HEK293 (cell line): ENCODE measurements at regions not wholly inside any gene's neighbourhood (a gene's known extent, or its start where the extent isn't known, plus 50 kb on each side); places are given as distances from the start of the nearest gene placed in this dataset.
"Not testable (repeated sequence)": the region's sequence is repeated elsewhere in the genome, so short reads cannot be mapped to it uniquely, and the experiment has no call there.

Experiments
- CTCF ChIP-seq: fragments of 450-650 bp; formaldehyde crosslinking; IDR thresholded peaks from 2 replicates; pipeline ENCODE4 v1.5.1; 2016; ENCODE audit warnings: missing biosample characterization, missing genetic modification characterization
- EGR2 ChIP-seq: fragments of 450-650 bp; formaldehyde crosslinking; IDR thresholded peaks from 2 replicates; pipeline ENCODE4 v1.5.1; 2016; ENCODE audit warnings: low read depth, missing biosample characterization, missing genetic modification characterization
- HOXA7 ChIP-seq: sonication (generic); formaldehyde crosslinking; IDR thresholded peaks from 2 replicates; pipeline ENCODE4 v1.8.1; 2022; ENCODE audit warnings: missing genetic modification reagents, borderline replicate concordance
- KLF10 ChIP-seq: fragments of 450-650 bp; IDR thresholded peaks from 2 replicates; pipeline ENCODE4 v1.5.1; 2018; ENCODE audit warnings: missing biosample characterization, mild to moderate bottlenecking, missing genetic modification characterization
- PRDM4 ChIP-seq: fragments of 450-650 bp; formaldehyde crosslinking; IDR thresholded peaks from 2 replicates; pipeline ENCODE4 v1.5.1; 2017; ENCODE audit warnings: missing biosample characterization, missing genetic modification characterization
- TRIM28 ChIP-seq: IDR thresholded peaks from 2 replicates; pipeline ENCODE4 v1.6.1; 2011; ENCODE audit warnings: low read length, control low read depth, borderline replicate concordance
- ZNF24 ChIP-seq: fragments of 450-650 bp; formaldehyde crosslinking; IDR thresholded peaks from 2 replicates; pipeline ENCODE4 v1.5.1; 2016; ENCODE audit warnings: missing biosample characterization, missing genetic modification characterization
- ZNF324 ChIP-seq: fragments of 450-650 bp; formaldehyde crosslinking; IDR thresholded peaks from 2 replicates; pipeline ENCODE4 v1.5.1; 2016; ENCODE audit warnings: missing biosample characterization, missing genetic modification characterization
- ZNF501 ChIP-seq: fragments of 450-650 bp; formaldehyde crosslinking; IDR thresholded peaks from 2 replicates; pipeline ENCODE4 v1.5.1; 2016; ENCODE audit warnings: missing biosample characterization, missing genetic modification characterization
- ZNF510 ChIP-seq: fragments of 450-650 bp; formaldehyde crosslinking; IDR thresholded peaks from 2 replicates; pipeline ENCODE4 v1.5.1; 2018; ENCODE audit warnings: mild to moderate bottlenecking, missing genetic modification characterization, missing biosample characterization; ENCODE audit not compliant: insufficient replicate concordance
- ZSCAN16 ChIP-seq: fragments of 450-650 bp; formaldehyde crosslinking; IDR thresholded peaks from 2 replicates; pipeline ENCODE4 v1.5.1; 2016; ENCODE audit warnings: missing biosample characterization, missing genetic modification characterization
- TF ChIP-seq, protein P1 (sequence below): fragments of 450-650 bp; IDR thresholded peaks from 2 replicates; pipeline ENCODE4 v1.5.1; 2018; ENCODE audit warnings: missing biosample characterization, mild to moderate bottlenecking, missing genetic modification characterization
- TF ChIP-seq, protein P2 (sequence below): fragments of 450-650 bp; formaldehyde crosslinking; IDR thresholded peaks from 2 replicates; pipeline ENCODE4 v1.5.1; 2016; ENCODE audit warnings: missing biosample characterization, missing genetic modification characterization
- TF ChIP-seq, protein P3 (sequence below): fragments of 450-650 bp; formaldehyde crosslinking; IDR thresholded peaks from 2 replicates; pipeline ENCODE4 v1.5.1; 2017; ENCODE audit warnings: missing biosample characterization, mild to moderate bottlenecking, missing genetic modification characterization, moderate library complexity

GRCh38 chr12:46655984-46656383 is 169.8 kb downstream of the SLC38A4 start:
- TF ChIP-seq, protein P1, sequence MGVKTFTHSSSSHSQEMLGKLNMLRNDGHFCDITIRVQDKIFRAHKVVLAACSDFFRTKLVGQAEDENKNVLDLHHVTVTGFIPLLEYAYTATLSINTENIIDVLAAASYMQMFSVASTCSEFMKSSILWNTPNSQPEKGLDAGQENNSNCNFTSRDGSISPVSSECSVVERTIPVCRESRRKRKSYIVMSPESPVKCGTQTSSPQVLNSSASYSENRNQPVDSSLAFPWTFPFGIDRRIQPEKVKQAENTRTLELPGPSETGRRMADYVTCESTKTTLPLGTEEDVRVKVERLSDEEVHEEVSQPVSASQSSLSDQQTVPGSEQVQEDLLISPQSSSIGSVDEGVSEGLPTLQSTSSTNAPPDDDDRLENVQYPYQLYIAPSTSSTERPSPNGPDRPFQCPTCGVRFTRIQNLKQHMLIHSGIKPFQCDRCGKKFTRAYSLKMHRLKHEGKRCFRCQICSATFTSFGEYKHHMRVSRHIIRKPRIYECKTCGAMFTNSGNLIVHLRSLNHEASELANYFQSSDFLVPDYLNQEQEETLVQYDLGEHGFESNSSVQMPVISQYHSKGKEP: not testable (repeated sequence)
- not testable (repeated sequence) for TF ChIP-seq CTCF (tag by site-specific recombination); ZSCAN16 (tag by site-specific recombination); TRIM28; HOXA7; ZNF510 (tag by site-specific recombination); KLF10 (tag by site-specific recombination); EGR2 (tag by site-specific recombination); PRDM4 (tag by site-specific recombination); ZNF324 (tag by site-specific recombination); ZNF501; ZNF24 (tag by site-specific recombination)
- TF ChIP-seq, protein P2, sequence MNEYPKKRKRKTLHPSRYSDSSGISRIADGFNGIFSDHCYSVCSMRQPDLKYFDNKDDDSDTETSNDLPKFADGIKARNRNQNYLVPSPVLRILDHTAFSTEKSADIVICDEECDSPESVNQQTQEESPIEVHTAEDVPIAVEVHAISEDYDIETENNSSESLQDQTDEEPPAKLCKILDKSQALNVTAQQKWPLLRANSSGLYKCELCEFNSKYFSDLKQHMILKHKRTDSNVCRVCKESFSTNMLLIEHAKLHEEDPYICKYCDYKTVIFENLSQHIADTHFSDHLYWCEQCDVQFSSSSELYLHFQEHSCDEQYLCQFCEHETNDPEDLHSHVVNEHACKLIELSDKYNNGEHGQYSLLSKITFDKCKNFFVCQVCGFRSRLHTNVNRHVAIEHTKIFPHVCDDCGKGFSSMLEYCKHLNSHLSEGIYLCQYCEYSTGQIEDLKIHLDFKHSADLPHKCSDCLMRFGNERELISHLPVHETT (tag by site-specific recombination): not testable (repeated sequence)
- TF ChIP-seq, protein P3, sequence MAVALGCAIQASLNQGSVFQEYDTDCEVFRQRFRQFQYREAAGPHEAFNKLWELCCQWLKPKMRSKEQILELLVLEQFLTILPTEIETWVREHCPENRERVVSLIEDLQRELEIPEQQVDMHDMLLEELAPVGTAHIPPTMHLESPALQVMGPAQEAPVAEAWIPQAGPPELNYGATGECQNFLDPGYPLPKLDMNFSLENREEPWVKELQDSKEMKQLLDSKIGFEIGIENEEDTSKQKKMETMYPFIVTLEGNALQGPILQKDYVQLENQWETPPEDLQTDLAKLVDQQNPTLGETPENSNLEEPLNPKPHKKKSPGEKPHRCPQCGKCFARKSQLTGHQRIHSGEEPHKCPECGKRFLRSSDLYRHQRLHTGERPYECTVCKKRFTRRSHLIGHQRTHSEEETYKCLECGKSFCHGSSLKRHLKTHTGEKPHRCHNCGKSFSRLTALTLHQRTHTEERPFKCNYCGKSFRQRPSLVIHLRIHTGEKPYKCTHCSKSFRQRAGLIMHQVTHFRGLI (tag by site-specific recombination): not testable (repeated sequence)
